NT2/D1 (cell line): ENCODE measurements at regions not wholly inside any gene's neighbourhood (a gene's known extent, or its start where the extent isn't known, plus 50 kb on each side); places are given as distances from the start of the nearest gene placed in this dataset.

Source experiments
- DNase-seq: peaks from one replicate; pipeline ENCODE4 v3.0.0-alpha.2; 2011; ENCODE audit warnings: low read depth, low spot score
- H3K27me3 ChIP-seq: 2 replicates; pipeline ENCODE4 v1.6.0; 2011; ENCODE audit warnings: mild to moderate bottlenecking; ENCODE audit not compliant: insufficient read length, insufficient read depth
- H3K36me3 ChIP-seq: 2 replicates; pipeline ENCODE4 v1.6.1; 2011; ENCODE audit warnings: mild to moderate bottlenecking, low read length, mixed read lengths; ENCODE audit not compliant: insufficient read depth, insufficient read length
- H3K4me1 ChIP-seq: 2 replicates; pipeline ENCODE4 v1.5.1; 2011; ENCODE audit not compliant: insufficient read depth, insufficient read length
- H3K4me3 ChIP-seq: 2 replicates; pipeline ENCODE4 v1.5.1; 2011; ENCODE audit warnings: low read depth; ENCODE audit not compliant: insufficient read length
- H3K9ac ChIP-seq: 2 replicates; pipeline ENCODE4 v1.6.0; 2011; ENCODE audit warnings: low read depth; ENCODE audit not compliant: insufficient read length
- H3K9me3 ChIP-seq: 2 replicates; pipeline ENCODE4 v1.5.1; 2011; ENCODE audit warnings: mild to moderate bottlenecking, low read length; ENCODE audit not compliant: insufficient read depth
- SUZ12 ChIP-seq: IDR thresholded peaks from 2 replicates; pipeline ENCODE4 v1.6.1; 2011; ENCODE audit not compliant: insufficient read length, insufficient read depth; ENCODE audit errors: extremely low read depth
- YY1 ChIP-seq: IDR thresholded peaks from 2 replicates; pipeline ENCODE4 v1.6.1; 2011; ENCODE audit not compliant: insufficient read length, insufficient read depth
- ZNF274 ChIP-seq: IDR thresholded peaks from 2 replicates; pipeline ENCODE4 v1.6.1; 2011; ENCODE audit warnings: mild to moderate bottlenecking, low read depth, low read length

DNA sequence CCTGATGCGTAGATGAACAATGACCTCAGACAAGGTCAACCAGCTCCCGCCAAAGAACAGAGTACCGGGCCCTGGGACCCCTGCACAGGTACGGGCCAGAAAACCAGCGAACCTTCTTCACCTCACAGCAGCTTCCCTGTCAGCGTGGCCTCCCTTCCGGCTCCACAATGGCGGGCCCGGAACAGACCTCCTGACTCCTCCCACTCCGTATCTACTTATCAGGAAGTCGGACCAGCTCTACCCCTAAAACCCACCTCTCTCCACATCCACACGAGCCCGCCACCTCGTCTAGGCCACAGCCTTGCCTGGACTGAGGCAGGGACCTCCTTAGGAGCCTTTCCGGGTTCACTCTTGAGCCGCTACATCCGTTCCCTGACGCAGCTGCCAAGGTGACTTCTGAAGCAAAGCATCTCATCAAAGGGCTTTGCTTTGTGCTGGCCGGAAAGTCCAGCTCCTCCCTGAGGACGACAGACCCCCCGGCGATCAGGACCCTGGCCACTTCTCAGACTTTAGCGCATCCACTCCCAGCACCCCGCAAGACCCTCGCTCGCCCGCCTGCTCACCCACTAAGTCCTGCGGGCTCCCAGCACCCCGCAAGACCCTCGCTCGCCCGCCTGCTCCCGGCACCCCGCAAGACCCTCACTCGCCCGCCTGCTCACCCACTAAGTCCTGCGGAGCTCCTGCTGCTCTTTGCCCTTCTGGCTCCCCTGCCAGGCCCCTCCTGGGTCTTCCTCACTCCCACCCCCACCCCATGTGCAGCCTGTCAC, 308.3 kb upstream of the FOXQ1 start:
- DNase-seq, result no peak
- TF ChIP-seq ZNF274, result no peak
- TF ChIP-seq SUZ12, result no peak
- TF ChIP-seq YY1, result no peak
- Histone ChIP-seq H3K9ac (no peak overlapping the region), H3K4me1 (no peaks in the 10 kb centered on the region), H3K36me3 (no peaks in the 10 kb centered on the region), H3K4me3 (no peak overlapping the region), H3K9me3 (no peaks in the 10 kb centered on the region), H3K27me3 (no peaks in the 10 kb centered on the region)

GRCh38 chr6:1002989-1003388, 308.9 kb upstream of the FOXQ1 start:
- Histone ChIP-seq H3K36me3 (no peaks in the 10 kb centered on the region), H3K9ac (no peak overlapping the region), H3K4me3 (no peak overlapping the region), H3K9me3 (no peaks in the 10 kb centered on the region), H3K4me1 (no peaks in the 10 kb centered on the region), H3K27me3 (no peaks in the 10 kb centered on the region)
- no peak for DNase-seq
- TF ChIP-seq SUZ12 (no peak), YY1 (no peak), ZNF274 (no peak)

GRCh38 chr6:1001655-1002349, 308.9 kb upstream of the EXOC2 start:
- no peak for TF ChIP-seq YY1
- no peak for TF ChIP-seq SUZ12
- TF ChIP-seq ZNF274, result no peak
- H3K9me3 ChIP-seq, result no peaks in the 10 kb centered on the region
- no peaks in the 10 kb centered on the region for H3K4me1 ChIP-seq
- H3K36me3 ChIP-seq, result no peaks in the 10 kb centered on the region
- H3K4me3 ChIP-seq, result no peak overlapping the region
- no peak overlapping the region for H3K9ac ChIP-seq
- H3K27me3 ChIP-seq, result no peaks in the 10 kb centered on the region
- no peak for DNase-seq

DNA sequence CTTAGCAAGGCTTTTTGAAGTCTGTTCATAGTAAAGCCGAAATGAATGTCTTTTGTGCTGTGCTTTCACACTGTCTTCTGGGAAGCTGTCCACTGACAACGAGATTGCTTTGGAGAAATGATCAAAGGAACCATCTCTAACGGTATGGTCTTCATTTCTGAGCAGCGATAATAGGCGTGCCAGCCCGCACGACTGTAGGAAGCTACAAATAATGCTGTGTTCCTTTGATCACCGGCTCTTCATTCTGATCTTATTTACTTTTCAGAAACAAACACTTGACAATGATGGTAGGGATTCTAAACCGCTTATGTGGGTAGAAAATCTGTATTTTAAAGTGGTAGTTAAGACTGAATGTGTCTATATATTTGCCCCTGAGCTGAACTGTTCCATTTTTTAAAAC, 306.6 kb upstream of the EXOC2 start:
- no peak for TF ChIP-seq ZNF274
- no peak for TF ChIP-seq YY1
- DNase-seq, result no peak
- Histone ChIP-seq H3K4me3 (no peak overlapping the region), H3K9ac (no peak overlapping the region), H3K4me1 (no peaks in the 10 kb centered on the region), H3K9me3 (no peaks in the 10 kb centered on the region), H3K27me3 (no peaks in the 10 kb centered on the region), H3K36me3 (no peaks in the 10 kb centered on the region)

DNA sequence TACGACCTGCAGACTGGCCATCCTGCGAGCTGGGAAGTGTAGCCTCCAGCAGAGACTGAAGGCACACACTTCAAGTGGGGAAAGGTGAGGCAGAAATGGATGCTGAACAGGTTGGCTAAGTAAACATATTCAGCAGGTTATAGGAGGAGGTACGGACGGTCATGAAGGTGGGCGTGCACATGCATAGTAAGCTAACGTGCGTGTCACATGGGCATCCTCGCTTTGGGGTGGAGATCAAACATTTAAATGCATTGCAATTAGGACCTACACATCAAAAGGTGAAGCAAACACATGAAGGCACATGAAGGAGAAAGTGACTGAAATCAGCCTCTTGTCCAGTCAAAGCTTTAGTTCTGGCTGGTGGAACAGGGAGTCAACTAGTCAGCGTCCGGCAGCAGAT, 305.6 kb upstream of the EXOC2 start:
- H3K9me3 ChIP-seq, result no peaks in the 10 kb centered on the region

GRCh38 chr6:996271-996852, 303.4 kb upstream of the EXOC2 start:
- H3K4me1 ChIP-seq, result no peaks in the 10 kb centered on the region
- H3K4me3 ChIP-seq, result no peak overlapping the region
- no peak for TF ChIP-seq SUZ12
- no peak for TF ChIP-seq ZNF274
- no peak for TF ChIP-seq YY1
- H3K9ac ChIP-seq, result no peak overlapping the region
- no peak for DNase-seq
- H3K36me3 ChIP-seq, result no peaks in the 10 kb centered on the region
- H3K9me3 ChIP-seq, result no peaks in the 10 kb centered on the region
- no peaks in the 10 kb centered on the region for H3K27me3 ChIP-seq

More for the DNA sequence above, 305.6 kb upstream of the EXOC2 start:
- TF ChIP-seq YY1 (no peak), ZNF274 (no peak), SUZ12 (no peak)
- H3K4me3 ChIP-seq, result no peak overlapping the region
- DNase-seq, result no peak
- no peaks in the 10 kb centered on the region for H3K4me1 ChIP-seq
- H3K27me3 ChIP-seq, result no peaks in the 10 kb centered on the region
- no peaks in the 10 kb centered on the region for H3K36me3 ChIP-seq
- H3K9ac ChIP-seq, result no peak overlapping the region

- DNase-seq, result no peak
- no peak for TF ChIP-seq SUZ12
- TF ChIP-seq ZNF274, result no peak
- no peak for TF ChIP-seq YY1
- H3K9ac ChIP-seq, result no peak overlapping the region
- no peaks in the 10 kb centered on the region; the same call in 1 of the 2 replicates for H3K9me3 ChIP-seq
- H3K4me1 ChIP-seq, result no peaks in the 10 kb centered on the region
- no peak overlapping the region for H3K4me3 ChIP-seq
- no peaks in the 10 kb centered on the region for H3K36me3 ChIP-seq
- no peaks in the 10 kb centered on the region for H3K27me3 ChIP-seq
These were observed 298.3 kb upstream of the EXOC2 start for GRCh38 chr6:991192-991591.
